GM12872 (cell line): ENCODE measurements at regions not wholly inside any gene's neighbourhood (a gene's known extent, or its start where the extent isn't known, plus 50 kb on each side); places are given as distances from the start of the nearest gene placed in this dataset.

Experiments used
- TF ChIP-seq, protein P1 (sequence below): IDR thresholded peaks from 3 replicates; pipeline ENCODE4 v1.5.1; 2011; ENCODE audit warnings: low read depth, mild to moderate bottlenecking, low read length, moderate library complexity; ENCODE audit not compliant: insufficient read depth

DNA sequence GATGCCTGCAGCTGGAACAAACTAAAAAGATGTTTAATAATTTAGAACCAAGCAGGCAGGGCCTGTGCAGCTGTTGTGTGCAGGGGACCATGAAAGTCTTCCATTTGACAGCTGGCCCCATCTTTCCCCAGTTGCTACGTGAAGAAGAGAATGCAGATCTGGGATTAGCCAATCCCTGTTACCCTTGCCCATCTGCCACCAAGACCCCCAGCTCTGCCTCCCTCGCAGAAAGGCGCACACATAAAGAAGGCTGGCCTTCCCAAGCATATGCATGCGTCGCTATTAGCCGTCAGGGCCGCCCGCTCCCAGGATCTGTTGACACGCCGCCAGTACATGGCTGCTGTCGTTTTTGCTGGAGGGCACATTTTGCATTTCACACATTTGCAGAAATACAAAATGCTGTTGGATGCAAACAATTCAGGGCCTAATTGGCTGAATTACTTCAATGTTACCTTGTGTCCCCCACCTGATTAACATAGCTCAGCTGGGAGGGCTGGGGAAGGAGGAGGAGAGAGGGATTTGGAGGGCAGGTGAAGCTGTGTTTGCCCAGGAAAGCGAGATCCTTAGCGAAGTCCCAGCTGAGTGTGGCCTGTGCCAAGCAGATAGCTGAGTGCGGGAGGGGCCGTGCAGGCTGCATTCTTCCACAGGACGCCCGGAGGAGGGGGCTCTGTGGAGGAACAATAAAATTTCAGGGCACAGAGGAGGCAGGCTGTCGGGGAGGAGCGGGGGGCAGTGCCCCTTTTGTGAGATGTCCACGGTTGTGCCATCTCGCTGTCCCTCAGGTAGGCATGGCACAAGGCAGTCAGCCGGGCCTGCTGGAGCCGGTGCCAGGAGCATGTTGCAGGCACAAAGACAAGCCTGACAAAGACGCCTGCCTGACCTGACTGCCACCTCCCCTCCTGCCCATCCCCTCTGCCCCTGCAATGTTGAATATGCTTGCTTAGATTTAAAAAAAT is 443.0 kb upstream of the MKI67 start:
- TF ChIP-seq, protein P1, sequence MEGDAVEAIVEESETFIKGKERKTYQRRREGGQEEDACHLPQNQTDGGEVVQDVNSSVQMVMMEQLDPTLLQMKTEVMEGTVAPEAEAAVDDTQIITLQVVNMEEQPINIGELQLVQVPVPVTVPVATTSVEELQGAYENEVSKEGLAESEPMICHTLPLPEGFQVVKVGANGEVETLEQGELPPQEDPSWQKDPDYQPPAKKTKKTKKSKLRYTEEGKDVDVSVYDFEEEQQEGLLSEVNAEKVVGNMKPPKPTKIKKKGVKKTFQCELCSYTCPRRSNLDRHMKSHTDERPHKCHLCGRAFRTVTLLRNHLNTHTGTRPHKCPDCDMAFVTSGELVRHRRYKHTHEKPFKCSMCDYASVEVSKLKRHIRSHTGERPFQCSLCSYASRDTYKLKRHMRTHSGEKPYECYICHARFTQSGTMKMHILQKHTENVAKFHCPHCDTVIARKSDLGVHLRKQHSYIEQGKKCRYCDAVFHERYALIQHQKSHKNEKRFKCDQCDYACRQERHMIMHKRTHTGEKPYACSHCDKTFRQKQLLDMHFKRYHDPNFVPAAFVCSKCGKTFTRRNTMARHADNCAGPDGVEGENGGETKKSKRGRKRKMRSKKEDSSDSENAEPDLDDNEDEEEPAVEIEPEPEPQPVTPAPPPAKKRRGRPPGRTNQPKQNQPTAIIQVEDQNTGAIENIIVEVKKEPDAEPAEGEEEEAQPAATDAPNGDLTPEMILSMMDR: no peak

DNA sequence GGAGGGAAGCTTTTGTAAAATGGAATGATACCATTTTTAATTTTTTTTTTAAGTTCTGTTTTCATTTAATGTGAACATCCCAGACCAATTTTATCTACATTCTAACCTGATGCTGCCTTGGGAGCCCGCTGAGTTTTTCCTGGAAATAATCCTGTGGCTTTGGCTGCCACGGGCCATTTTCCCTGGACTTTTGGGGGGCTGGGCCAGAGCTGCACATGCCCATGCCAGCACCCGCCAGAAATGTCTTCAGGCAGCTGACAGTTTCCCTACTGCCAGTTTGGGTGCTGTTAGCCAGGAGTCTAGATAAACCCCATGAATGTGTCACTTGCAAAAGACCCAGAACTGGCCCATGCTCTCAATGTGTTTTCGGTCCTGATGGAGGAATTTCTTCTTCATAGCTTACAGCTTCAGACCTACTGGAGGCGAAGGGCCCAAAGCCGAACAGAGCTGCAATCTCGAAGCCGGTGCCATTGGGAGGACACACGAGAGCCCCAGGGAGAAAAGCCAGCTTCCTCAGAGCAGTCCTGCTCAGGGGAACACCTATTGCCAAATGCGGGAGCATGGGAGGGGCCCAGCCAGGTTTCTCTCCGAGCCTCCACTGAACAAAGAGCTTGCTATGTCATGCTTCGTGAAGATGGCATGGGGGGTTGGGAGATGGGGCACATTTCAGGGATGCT is 444.2 kb upstream of the MKI67 start:
- TF ChIP-seq, protein P1: no peak

DNA sequence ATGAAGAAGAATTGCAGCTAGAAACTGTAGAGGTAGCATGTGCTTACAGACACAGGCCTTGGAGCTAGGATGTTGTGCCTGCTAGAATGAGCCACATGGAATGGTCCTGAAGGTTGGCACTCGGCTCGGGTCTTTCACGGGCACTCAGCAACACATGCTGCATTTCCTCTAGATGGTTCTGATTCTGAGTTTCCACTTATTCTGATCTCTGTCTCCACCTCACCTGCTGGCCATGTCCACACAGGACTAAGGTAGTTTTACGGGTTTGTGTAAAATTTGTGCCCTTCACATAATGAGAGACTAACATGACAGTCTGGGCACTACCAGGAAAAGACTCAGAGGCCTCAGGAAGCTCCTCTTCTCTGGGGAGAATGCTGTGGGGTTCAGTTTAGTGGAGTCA is 444.8 kb upstream of the MKI67 start:
- TF ChIP-seq, protein P1: no peak

DNA sequence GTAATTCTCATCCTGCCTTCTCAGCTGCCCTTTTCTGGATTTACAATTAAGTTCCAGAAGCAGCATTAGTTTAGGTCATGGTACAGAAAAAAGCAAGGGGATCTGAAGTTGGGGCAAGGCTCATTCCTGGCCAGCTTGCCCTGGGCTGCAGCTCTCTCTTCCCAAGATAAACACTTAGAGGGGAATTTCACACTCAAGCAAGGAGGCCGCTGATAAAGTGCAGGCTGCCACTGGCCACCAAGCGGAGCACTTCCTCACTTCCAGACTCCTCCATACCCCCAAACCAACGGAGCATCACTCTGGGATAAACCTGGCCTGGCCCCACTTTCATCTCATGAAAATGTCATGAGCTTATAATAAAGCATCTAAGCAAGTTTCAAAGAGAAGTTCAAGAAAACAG is 445.5 kb upstream of the MKI67 start:
- TF ChIP-seq, protein P1: no peak

DNA sequence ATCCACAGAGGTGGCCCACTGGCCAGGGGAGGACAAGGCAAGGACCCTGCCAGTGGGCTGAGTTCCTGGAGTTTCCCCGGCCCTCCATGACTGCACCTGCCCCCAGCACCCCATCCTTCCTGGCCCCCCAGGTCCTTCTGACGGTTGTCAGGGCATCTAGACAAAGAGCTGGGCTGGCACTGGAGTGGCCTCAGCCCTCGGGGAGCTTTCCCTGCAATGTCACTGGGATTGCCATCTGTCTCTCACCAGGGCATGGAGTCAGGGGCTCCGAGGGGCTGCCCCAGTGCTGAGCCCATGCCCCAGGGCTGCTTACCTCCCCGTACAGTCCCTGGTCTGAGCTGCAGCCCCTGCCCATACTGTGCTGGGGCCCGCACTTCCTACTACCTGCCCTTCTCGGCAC is 446.5 kb upstream of the MKI67 start:
- TF ChIP-seq, protein P1: no peak

DNA sequence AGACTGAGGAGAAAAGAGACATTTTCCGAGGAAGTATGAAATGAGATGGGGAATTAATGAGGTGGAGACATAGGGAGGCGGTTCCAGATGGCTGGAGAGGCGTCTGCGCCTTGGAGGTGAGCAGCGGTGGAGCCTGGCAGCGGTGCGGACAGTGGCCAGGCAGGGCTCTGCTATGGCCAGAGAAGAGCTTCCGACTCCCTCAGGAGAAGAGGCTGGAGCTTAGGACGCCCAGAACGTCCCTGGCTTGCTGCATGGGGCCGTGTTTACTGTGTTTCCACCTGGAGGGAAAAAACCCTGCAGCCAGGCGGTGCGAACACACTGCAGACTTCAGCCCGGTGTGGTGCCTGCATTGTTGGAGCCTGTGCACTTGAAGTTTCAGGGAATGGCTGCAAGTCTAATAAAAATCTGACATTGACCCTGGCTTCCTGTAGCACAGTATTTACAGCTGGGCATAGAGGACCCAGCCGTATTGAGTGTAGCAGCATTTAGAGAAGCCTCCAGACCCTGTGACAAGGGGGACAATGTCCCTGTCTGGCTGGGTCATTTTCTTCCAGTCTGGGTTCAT is 447.1 kb upstream of the MKI67 start:
- TF ChIP-seq, protein P1: no peak

DNA sequence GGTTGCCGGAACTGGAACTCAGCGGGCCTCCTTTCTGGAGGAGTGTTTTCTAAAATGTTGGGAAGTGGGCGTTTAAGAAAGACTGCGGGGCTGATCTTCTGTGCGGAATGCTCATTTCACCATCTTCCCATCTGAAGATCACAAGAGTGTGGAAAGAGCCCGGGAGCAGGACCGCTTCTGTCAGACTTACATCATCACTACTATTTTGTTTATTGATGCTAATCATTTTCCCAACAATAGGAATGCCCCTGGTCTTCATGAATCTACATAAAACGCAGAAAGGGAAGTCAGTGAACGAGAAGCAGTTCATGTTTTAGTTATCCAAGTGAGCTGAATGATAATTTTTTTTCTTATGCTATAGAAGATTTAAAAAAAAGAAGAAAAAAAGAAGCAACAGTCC is 447.8 kb upstream of the MKI67 start:
- TF ChIP-seq, protein P1: no peak
